Motor neuron (in vitro differentiated cells): ENCODE measurements at regions not wholly inside any gene's neighbourhood (a gene's known extent, or its start where the extent isn't known, plus 50 kb on each side); places are given as distances from the start of the nearest gene placed in this dataset.

ENCODE experiments used
- ATAC-seq, 8 experiments: fragments of 200-7000 bp; cut with Tn5 transposase; replicated peaks in 6 of 8; 2 replicates each; pipeline ENCODE4 v1.8.0; 2021; ENCODE audit warnings: mild to moderate bottlenecking in 8 of 8, moderate library complexity in 8 of 8
- H3K27ac ChIP-seq, 2 donors: fragments of 250-450 bp; sonication (Bioruptor Pico); 2 replicates each; pipeline ENCODE4 v1.9.0; 2021; ENCODE audit warnings: antibody characterized with exemption in 2 of 2, mild to moderate bottlenecking in 2 of 2, moderate library complexity in 1 of 2
- H3K4me1 ChIP-seq, 2 donors: fragments of 250-450 bp; sonication (Bioruptor Pico); replicated peaks in 1 of 2; 2 replicates each; pipeline ENCODE4 v1.6.1; 2021; ENCODE audit warnings: antibody characterized with exemption in 2 of 2, mild to moderate bottlenecking in 2 of 2, moderate library complexity in 1 of 2
- H3K4me3 ChIP-seq, 5 donors: fragments of 250-450 bp; sonication (Bioruptor Pico); 2 replicates each; pipeline ENCODE4 v1.9.0; 2021; ENCODE audit warnings: antibody characterized with exemption in 5 of 5, mild to moderate bottlenecking in 5 of 5, moderate library complexity in 4 of 5
- WGBS, 10 experiments: fragments of 450-650 bp; shearing (Covaris generic); methylation state at CpG; one replicate each; pipeline ENCODE4 v1.0.0; 2022; 5-methylcytosine and 5-hydroxymethylcytosine counted together
- in situ Hi-C, 9 experiments: fragments of 400-800 bp; cut with MboI; loops; one replicate each; pipeline ENCODE4 v1.15.0; 2021; ENCODE audit warnings: low sequenced_read_pairs in 9 of 9, low pct_unique_long_range_greater_than_20kb in 2 of 9; ENCODE audit not compliant: unreplicated experiment in 9 of 9

GRCh38 chr3:127053450-127053849, 70.5 kb downstream of the PLXNA1 start:
- ATAC-seq, result no peak
- in situ Hi-C loops, result no loop called here
- WGBS, 10 experiments, result 20 to 100% (median 64%) methylated on average over 1 to 3 of the region's 5 CpGs; no CpG with 5 or more reads in 4 of the 10 experiments

GRCh38 chr3:127053979-127054378, 71.1 kb downstream of the PLXNA1 start:
- in situ Hi-C loops, result no loop called here
- Histone ChIP-seq H3K4me3 (no peak overlapping the region), H3K4me1 (peaks cover 0 to 3% of the 10 kb centered on the region in 2 donors), H3K27ac (no peak overlapping the region)
- ATAC-seq, result no peak
- WGBS, 10 experiments, result 0 to 100% (median 50%) methylated on average over 1 to 3 of the region's 4 CpGs; no CpG with 5 or more reads in 4 of the 10 experiments

More at GRCh38 chr3:127053450-127053849, 70.5 kb downstream of the PLXNA1 start:
- Histone ChIP-seq H3K4me3 (no peak overlapping the region), H3K4me1 (peaks cover 0 to 3% of the 10 kb centered on the region in 2 donors), H3K27ac (no peak overlapping the region)

DNA sequence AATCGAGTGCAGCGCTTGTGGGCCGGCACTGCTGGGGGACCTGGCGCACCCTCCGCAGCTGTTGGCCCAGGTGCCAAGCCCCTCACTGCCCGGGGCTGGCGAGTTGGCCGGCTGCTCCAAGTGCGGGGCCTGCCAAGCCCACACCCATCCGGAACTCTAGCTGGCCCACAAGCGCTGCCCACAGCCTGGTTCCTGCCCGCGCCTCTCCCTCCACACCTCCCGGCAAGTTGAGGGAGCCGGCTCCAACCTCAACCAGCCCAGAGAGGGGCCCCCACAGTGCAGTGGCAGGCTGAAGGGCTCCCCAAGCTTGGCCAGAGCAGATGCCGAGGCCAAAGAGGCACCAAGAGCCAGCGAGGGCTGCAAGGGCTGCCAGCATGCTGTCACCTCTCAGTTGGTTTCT, 73.4 kb downstream of the PLXNA1 start:
- no peak overlapping the region for H3K27ac ChIP-seq
- in situ Hi-C loops, result no loop called here
- no CpG with 5 or more reads among the region's 17 CpGs for WGBS, 10 experiments

GRCh38 chr3:127056976-127057375, 74.1 kb downstream of the PLXNA1 start:
- H3K27ac ChIP-seq, result no peak overlapping the region
- no peak for ATAC-seq
- no peak overlapping the region for H3K4me3 ChIP-seq
- in situ Hi-C loops, result no loop called here
- no peaks in the 10 kb centered on the region for H3K4me1 ChIP-seq
- 0 to 67% (median 40%) methylated on average over 1 to 2 of the region's 2 CpGs; no CpG with 5 or more reads in 1 of the 10 experiments for WGBS, 10 experiments

More for the DNA sequence above, 73.4 kb downstream of the PLXNA1 start:
- ATAC-seq, result no peak
- Histone ChIP-seq H3K4me1 (no peaks in the 10 kb centered on the region), H3K4me3 (no peak overlapping the region)

DNA sequence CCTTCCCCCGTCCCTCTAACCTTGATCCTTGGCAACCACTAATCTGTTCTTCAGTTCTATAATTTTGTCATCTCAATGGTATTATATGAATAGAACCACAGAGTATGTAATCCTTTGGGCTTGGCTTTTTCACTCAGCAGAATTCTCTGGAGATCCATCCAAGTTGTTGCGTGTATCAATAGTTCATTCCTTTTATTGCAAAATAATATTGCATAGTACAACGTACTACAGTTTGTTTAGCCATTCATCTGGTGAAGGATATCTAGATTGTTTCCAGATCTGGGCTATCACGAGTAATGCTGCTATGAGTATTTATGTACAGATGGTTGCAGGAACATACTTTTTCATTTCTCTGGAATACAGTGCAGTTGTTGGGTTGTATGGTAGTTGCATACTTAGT, 76.2 kb downstream of the PLXNA1 start:
- no peak overlapping the region for H3K4me3 ChIP-seq
- no peak for ATAC-seq
- H3K27ac ChIP-seq, result no peak overlapping the region
- WGBS, 10 experiments, result 7 to 90% (median 72%) methylated on average over 2 to 4 of the region's 4 CpGs
- H3K4me1 ChIP-seq, result no peaks in the 10 kb centered on the region
- in situ Hi-C loops, result no loop called here

DNA sequence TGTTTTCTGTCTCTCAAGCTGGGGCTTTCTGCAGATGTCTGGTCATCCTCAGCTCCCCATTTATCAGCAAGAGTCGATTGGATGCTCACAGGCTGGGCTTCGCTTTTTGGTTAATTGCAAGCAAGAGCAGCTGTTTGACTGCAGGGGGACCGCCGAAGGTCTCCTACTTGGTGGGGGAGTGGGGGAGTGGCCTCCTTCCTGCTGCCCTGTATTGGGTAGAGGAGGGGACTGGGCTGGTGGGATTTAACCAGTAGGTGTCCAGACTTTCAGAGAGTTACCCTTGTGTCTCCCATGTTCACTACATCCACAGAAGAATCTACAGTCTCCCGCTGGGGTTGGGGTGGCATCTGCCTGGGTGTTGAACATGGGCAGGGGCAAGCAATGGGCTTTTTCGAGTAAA, 78.7 kb downstream of the PLXNA1 start:
- in situ Hi-C loops, result no loop called here
- H3K4me1 ChIP-seq, result peaks cover 0 to 8% of the 10 kb centered on the region in 2 donors
- whole genome bisulfite sequencing, 10 experiments, result 40 to 80% (median 64%) methylated on average over 2 to 6 of the region's 6 CpGs; no CpG with 5 or more reads in 1 of the 10 experiments
- ATAC-seq, result no peak
- no peak overlapping the region for H3K27ac ChIP-seq
- no peak overlapping the region for H3K4me3 ChIP-seq

GRCh38 chr3:127062926-127063325, 80.0 kb downstream of the PLXNA1 start:
- H3K4me3 ChIP-seq, result no peak overlapping the region
- peaks cover 9 to 19% of the 10 kb centered on the region in 2 donors for H3K4me1 ChIP-seq
- whole genome bisulfite sequencing, 10 experiments, result 89 to 100% (median 100%) methylated on average over 1 to 5 of the region's 13 CpGs; no CpG with 5 or more reads in 5 of the 10 experiments
- in situ Hi-C loops, result no loop called here
- no peak overlapping the region for H3K27ac ChIP-seq
- ATAC-seq, result no peak

DNA sequence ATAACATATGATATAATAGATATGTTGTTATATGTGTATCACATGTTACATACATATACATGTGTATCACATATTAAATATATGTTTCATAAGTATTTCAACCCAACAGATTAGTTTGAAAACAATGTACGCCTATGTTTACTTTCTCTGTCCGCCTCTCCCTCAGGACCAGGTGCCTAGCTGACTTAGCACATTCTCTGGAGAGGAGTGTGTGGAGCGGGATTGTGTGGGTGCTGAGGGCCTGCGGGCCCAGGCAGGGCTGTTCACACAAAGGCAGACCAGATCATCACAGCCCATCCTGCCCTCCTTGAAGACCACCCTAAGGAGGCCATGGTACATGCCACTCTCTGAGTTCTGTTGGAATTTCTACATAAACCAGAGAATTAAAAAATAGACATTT, 81.0 kb downstream of the PLXNA1 start:
- H3K27ac ChIP-seq, result no peak overlapping the region
- in situ Hi-C loops, result no loop called here
- H3K4me3 ChIP-seq, result no peak overlapping the region
- ATAC-seq, result no peak
- peaks cover 10 to 22% of the 10 kb centered on the region in 2 donors for H3K4me1 ChIP-seq
- WGBS, 10 experiments, result 95 to 100% (median 98%) methylated on average over 1 to 4 of the region's 4 CpGs; no CpG with 5 or more reads in 6 of the 10 experiments

DNA sequence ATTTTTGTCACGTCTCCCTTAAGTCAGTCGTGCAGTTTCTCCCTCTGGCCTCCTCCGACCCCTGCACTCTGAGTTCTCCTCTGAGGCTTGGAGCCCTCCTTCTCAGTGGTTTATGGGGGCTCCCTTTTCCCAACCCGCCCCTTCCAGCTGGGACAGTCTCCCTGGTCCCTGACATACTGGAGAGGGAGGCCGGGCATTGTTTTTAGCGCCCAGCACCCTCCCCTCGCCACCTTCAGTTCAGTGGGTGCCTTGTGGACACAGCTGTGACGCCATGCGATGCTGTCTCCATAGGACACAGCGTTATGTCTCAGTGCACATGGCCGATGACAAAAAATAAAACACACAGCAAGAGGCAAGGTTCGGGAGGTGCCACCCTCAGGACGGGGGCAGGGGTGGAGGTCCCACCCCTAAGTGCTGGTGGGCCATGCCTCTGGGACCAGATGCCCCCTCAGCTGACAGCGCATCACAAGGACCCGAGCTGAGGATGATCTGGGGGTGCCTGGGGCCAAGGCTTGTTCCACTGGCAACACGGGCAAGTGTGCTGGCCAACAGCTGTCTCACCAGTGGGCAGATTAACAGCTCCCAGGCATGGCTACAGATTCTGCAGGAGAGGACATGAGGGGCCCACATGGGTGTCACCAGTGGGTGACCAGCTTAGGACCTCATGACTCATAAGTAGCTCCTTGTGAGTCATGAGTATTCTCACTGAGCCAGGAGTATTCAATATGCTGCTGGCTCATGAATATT, 81.6 kb downstream of the PLXNA1 start:
- Histone ChIP-seq H3K27ac (no peak overlapping the region), H3K4me1 (peaks cover 10 to 22% of the 10 kb centered on the region in 2 donors), H3K4me3 (no peak overlapping the region)
- peak; percentile 80 to 97 (median 92) for ATAC-seq
- in situ Hi-C loops, result no loop called here
- 60 to 100% (median 97%) methylated on average over 1 to 6 of the region's 16 CpGs; no CpG with 5 or more reads in 4 of the 10 experiments for WGBS, 10 experiments

- H3K4me1 ChIP-seq, result peaks cover 10 to 22% of the 10 kb centered on the region in 2 donors
- H3K4me3 ChIP-seq, result no peak overlapping the region
- no peak overlapping the region for H3K27ac ChIP-seq
- in situ Hi-C loops, result no loop called here
- no peak for ATAC-seq
- 0 to 100% (median 74%) methylated on average over 1 to 5 of the region's 5 CpGs; no CpG with 5 or more reads in 4 of the 10 experiments for WGBS, 10 experiments
Measured at GRCh38 chr3:127065138-127065427, 82.2 kb downstream of the PLXNA1 start.

- in situ Hi-C loops, result no loop called here
Measured at GRCh38 chr3:127065561-127066290, 82.8 kb downstream of the PLXNA1 start.

DNA sequence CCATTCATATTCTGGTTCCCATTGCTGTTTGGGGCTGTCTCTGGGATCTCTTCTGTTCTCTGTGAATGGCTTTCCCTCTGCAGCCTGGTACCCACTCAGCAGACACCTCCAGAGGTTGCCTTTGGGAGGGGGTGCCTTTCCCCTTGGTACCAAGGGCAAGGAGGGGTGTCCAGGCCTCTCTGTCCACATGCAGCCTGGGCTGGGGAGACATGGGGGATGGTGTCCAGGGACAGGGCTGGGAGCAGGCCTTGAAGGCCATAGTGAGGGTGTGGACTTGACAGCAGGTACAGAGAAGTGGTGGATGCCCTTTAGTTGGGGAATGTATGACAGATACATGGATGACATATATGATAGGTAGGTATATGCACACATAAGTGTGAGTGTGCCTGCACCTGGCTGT, 83.7 kb downstream of the PLXNA1 start:
- no peak overlapping the region for H3K4me3 ChIP-seq
- H3K4me1 ChIP-seq, result peaks cover 10 to 22% of the 10 kb centered on the region in 2 donors
- in situ Hi-C loops, result no loop called here
- H3K27ac ChIP-seq, result no peak overlapping the region
- ATAC-seq, result no peak

More at GRCh38 chr3:127065561-127066290, 82.8 kb downstream of the PLXNA1 start:
- Histone ChIP-seq H3K4me1 (peaks cover 10 to 22% of the 10 kb centered on the region in 2 donors), H3K4me3 (no peak overlapping the region), H3K27ac (no peak overlapping the region)
- peak in 5 of 8 experiments; percentile 7 to 58 (median 29) for ATAC-seq
- 4 to 90% (median 63%) methylated on average over 1 to 5 of the region's 17 CpGs for WGBS, 10 experiments

GRCh38 chr3:127067116-127067910, 84.4 kb downstream of the PLXNA1 start:
- in situ Hi-C loops, result no loop called here
- Histone ChIP-seq H3K27ac (no peak overlapping the region), H3K4me1 (peaks cover 10 to 22% of the 10 kb centered on the region in 2 donors), H3K4me3 (no peak overlapping the region)
- peak in 5 of 8 experiments; percentile 48 to 74 (median 67) for ATAC-seq
- 75 to 100% (median 90%) methylated on average over 2 to 7 of the region's 10 CpGs; no CpG with 5 or more reads in 5 of the 10 experiments for WGBS, 10 experiments
